ENCODE measurements at regions not wholly inside any gene's neighbourhood (a gene's known extent, or its start where the extent isn't known, plus 50 kb on each side); places are given as distances from the start of the nearest gene placed in this dataset.

GRCh38 chr18:55863876-55864275 lies 275.9 kb upstream of the TCF4 start:
- TF ChIP-seq POLR2AphosphoS5 (IDR thresholded peaks at IDR 0.05; ENCODE audit: control insufficient read depth, insufficient read depth, low read depth, low read length) (no peak), SP1 (CRISPR knock-in tag; IDR thresholded peaks at IDR 0.05) (no peak), CREBBP (IDR thresholded peaks at IDR 0.05; ENCODE audit: low read depth, low read length) (no peak), SMC3 (conservative IDR thresholded peaks at IDR 0.05; ENCODE audit: insufficient read depth, low read depth, low read length) (no peak), EZH2 (IDR thresholded peaks at IDR 0.05; ENCODE audit: borderline replicate concordance, low read depth, low read length) (no peak), BHLHE40 (IDR thresholded peaks at IDR 0.05; ENCODE audit: low read length) (no peak), NRF1 (conservative IDR thresholded peaks at IDR 0.05 in 1 of 2, IDR thresholded peaks at IDR 0.05 in 1 of 2) (no peak), KDM1A (IDR thresholded peaks at IDR 0.05) (no peak), ZNF780A (CRISPR knock-in tag; IDR thresholded peaks at IDR 0.05) (no peak), CEBPG (CRISPR knock-in tag; IDR thresholded peaks at IDR 0.05) (no peak), CEBPG (tag; conservative IDR thresholded peaks at IDR 0.05 in 1 of 2, IDR thresholded peaks at IDR 0.05 in 1 of 2) (no peak), SMAD1 (IDR thresholded peaks at IDR 0.05; ENCODE audit: low read depth, low read length, partially characterized antibody) (no peak), CREB3 (tag; conservative IDR thresholded peaks at IDR 0.05; ENCODE audit: low read depth) (no peak)
